PFSK-1 (cell line): ENCODE measurements at regions not wholly inside any gene's neighbourhood (a gene's known extent, or its start where the extent isn't known, plus 50 kb on each side); places are given as distances from the start of the nearest gene placed in this dataset.

Experiments used
- FOXP2 ChIP-seq: optimal IDR thresholded peaks from 2 replicates; pipeline ENCODE3; 2011; ENCODE audit warnings: borderline replicate concordance, control low read depth, inconsistent platforms; ENCODE audit not compliant: insufficient read depth; ENCODE audit errors: extremely low read length, extremely low read depth
- POLR2AphosphoS5 ChIP-seq: IDR thresholded peaks from 2 replicates; pipeline ENCODE4 v1.6.1; 2012; ENCODE audit warnings: low read depth, mild to moderate bottlenecking, control low read depth, low read length, moderate library complexity
- SIN3A ChIP-seq: IDR thresholded peaks from 2 replicates; pipeline ENCODE4 v1.6.1; 2012; ENCODE audit warnings: mild to moderate bottlenecking, low read length, moderate library complexity, borderline replicate concordance; ENCODE audit not compliant: insufficient read depth
- TAF1 ChIP-seq: IDR thresholded peaks from 2 replicates; pipeline ENCODE4 v1.6.1; 2012; ENCODE audit warnings: low read length, control low read depth, borderline replicate concordance; ENCODE audit not compliant: insufficient read depth
- TF ChIP-seq, protein P1 (sequence below), 2 experiments: IDR thresholded peaks; 2 replicates each; pipeline versions ENCODE4 v1.6.1 to v1.8.0; 2011 to 2012; ENCODE audit warnings: low read depth in 2 of 2, low read length in 2 of 2, control low read depth in 1 of 2, inconsistent platforms in 1 of 2, mild to moderate bottlenecking in 1 of 2, moderate library complexity in 1 of 2; ENCODE audit not compliant: insufficient read depth in 1 of 2

DNA sequence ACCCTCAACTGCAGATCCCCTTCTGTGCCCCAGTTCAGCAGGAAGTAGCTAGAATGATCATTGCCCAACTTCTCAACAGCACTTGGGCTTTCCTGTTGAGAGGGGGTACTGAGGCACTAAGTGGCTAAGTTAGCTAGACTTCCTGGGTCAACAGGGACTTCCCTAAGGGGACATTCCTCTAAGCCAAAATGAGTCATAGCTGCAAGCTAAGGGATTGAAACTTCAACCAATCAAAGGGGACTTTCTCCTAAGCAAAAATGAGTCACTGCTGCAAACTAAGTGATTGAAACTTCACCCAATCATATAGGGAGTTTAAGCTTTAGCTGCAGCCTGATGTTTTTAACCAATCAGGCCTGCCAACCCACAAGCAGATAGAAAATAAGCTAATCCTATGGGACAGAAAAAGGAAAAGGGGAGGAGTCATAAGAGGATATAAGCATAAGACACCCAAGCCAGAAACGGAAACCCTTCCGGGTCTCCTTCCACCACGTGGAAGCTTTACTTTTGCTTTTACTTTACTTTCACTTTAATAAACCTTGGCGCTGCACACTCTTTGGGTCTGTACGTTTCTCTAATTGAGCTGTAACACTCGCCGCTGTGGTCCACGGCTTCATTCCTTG lies 659.0 kb upstream of the HS3ST5 start:
- TF ChIP-seq POLR2AphosphoS5 (no peak), SIN3A (no peak), FOXP2 (no peak), TAF1 (no peak)
- TF ChIP-seq, protein P1, sequence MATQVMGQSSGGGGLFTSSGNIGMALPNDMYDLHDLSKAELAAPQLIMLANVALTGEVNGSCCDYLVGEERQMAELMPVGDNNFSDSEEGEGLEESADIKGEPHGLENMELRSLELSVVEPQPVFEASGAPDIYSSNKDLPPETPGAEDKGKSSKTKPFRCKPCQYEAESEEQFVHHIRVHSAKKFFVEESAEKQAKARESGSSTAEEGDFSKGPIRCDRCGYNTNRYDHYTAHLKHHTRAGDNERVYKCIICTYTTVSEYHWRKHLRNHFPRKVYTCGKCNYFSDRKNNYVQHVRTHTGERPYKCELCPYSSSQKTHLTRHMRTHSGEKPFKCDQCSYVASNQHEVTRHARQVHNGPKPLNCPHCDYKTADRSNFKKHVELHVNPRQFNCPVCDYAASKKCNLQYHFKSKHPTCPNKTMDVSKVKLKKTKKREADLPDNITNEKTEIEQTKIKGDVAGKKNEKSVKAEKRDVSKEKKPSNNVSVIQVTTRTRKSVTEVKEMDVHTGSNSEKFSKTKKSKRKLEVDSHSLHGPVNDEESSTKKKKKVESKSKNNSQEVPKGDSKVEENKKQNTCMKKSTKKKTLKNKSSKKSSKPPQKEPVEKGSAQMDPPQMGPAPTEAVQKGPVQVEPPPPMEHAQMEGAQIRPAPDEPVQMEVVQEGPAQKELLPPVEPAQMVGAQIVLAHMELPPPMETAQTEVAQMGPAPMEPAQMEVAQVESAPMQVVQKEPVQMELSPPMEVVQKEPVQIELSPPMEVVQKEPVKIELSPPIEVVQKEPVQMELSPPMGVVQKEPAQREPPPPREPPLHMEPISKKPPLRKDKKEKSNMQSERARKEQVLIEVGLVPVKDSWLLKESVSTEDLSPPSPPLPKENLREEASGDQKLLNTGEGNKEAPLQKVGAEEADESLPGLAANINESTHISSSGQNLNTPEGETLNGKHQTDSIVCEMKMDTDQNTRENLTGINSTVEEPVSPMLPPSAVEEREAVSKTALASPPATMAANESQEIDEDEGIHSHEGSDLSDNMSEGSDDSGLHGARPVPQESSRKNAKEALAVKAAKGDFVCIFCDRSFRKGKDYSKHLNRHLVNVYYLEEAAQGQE (IDR thresholded peaks at IDR 0.05; ENCODE audit: insufficient read depth in 1 of 2, low read depth in 2 of 2, low read length in 2 of 2): no peak

DNA sequence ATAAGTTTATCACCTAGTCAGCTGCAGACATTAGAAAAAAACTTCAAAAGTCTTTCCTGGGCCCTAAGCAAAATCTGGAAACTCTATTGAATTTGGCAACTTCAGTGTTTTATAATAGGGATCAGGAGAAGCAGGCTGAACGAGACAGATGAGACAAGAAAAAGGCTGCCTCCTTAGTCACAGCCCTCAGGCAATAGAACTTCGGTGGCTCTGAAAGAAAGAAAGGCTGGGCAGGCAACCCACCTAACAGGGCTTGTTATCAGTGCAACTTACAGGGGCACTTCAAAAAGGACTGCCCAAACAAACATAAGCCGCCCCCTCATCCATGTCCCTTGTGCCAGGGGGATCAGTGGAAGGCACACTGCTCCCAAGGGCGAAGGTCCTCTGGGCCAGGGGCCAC lies 657.9 kb upstream of the HS3ST5 start:
- TF ChIP-seq POLR2AphosphoS5 (no peak), SIN3A (no peak), FOXP2 (no peak), TAF1 (no peak)
- TF ChIP-seq, protein P1 (IDR thresholded peaks at IDR 0.05; ENCODE audit: insufficient read depth in 1 of 2, low read depth in 2 of 2, low read length in 2 of 2): no peak

DNA sequence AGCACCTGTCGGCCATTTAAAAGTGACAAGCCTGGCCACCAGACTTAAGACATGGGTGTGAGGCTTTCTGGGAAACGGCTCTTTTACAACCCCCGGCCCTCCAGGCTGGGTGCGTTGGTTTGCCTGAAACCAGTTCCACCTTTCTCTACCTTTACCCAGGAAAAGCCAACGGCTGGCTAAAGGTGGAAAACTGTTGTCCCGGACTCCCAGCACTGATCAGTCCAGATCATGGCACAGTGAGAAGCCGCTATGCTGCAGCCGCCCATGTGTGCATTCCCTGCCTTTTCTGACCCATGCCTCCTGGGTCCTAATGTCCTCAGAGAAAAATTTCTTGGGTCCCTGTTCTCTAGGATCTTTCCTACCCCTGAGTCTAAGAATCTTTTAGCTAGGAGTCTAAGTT lies 655.7 kb upstream of the HS3ST5 start:
- TF ChIP-seq, protein P1 (IDR thresholded peaks at IDR 0.05; ENCODE audit: insufficient read depth in 1 of 2, low read depth in 2 of 2, low read length in 2 of 2): no peak
- no peak for TF ChIP-seq SIN3A
- TF ChIP-seq TAF1: no peak
- no peak for TF ChIP-seq FOXP2
- no peak for TF ChIP-seq POLR2AphosphoS5

DNA sequence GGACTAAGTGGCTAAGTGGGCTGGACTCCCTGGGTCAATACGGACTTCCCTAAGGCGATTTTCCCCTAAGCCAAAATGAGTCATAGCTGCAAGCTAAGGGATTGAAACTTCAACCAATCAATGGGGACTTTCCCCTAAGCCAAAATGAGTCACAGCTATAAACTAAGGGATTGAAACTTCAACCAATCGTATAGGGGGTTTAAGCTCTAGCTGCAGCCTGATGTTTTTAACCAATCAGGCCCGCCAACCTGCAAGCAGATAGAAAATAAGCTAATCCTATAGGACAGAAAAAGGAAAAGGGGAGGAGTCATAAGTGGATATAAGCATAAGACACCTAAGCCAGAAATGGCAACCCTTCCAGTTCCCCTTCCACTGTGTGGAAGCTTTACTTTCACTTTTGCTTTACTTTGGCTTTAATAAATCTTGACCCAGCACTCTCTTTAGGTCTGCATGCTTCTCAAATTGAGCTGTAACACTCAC lies 655.0 kb upstream of the HS3ST5 start:
- TF ChIP-seq FOXP2 (no peak), TAF1 (no peak), POLR2AphosphoS5 (no peak), SIN3A (no peak)

DNA sequence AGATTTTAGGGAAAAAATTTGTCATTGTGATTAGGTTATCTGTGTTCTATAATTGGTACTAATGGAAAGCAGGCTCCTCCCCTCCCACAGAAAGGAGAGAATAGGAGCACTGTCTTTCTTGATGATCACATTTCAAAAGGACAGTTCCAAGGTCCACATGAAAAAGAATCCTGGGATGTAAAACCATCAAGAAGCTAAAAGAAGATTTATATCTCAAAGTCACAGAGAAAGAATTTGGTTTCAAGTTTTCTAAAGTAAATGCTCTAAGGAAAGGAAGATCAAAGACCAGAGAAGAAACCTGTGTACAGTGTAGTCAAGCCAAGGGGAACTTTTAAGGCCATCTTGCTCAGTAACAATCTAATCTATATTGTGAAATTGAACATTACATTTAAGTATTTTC lies 652.7 kb upstream of the HS3ST5 start:
- TF ChIP-seq TAF1 (no peak), SIN3A (no peak), POLR2AphosphoS5 (no peak), FOXP2 (no peak)
- TF ChIP-seq, protein P1 (IDR thresholded peaks at IDR 0.05; ENCODE audit: insufficient read depth in 1 of 2, low read depth in 2 of 2, low read length in 2 of 2): no peak
